Skin epidermis (tissue), 12 donors: ENCODE measurements at regions not wholly inside any gene's neighbourhood (a gene's known extent, or its start where the extent isn't known, plus 50 kb on each side); places are given as distances from the start of the nearest gene placed in this dataset.
"Not testable (repeated sequence)": the region's sequence is repeated elsewhere in the genome, so short reads cannot be mapped to it uniquely, and the experiment has no call there.

Source experiments
- H3K27ac ChIP-seq, 21 experiments: fragments of 200-600 bp; sonication (generic) in 11 of 21; one replicate each; pipeline ENCODE4 v1.5.0; 2020; ENCODE audit warnings: mild to moderate bottlenecking in 3 of 21, inconsistent platforms in 2 of 21, moderate library complexity in 2 of 21
- H3K4me3 ChIP-seq, 7 experiments: fragments of 200-600 bp; sonication (generic) in 2 of 7; one replicate each; pipeline ENCODE4 v1.5.0; 2020; ENCODE audit warnings: inconsistent platforms in 2 of 7, mild to moderate bottlenecking in 2 of 7, moderate library complexity in 1 of 7

GRCh38 chr2:224158831-224159230 lies 119.7 kb upstream of the SERPINE2 start:
- Histone ChIP-seq H3K4me3 (no peak overlapping the region), H3K27ac (no peak overlapping the region)

- no peak overlapping the region for H3K27ac ChIP-seq
- no peak overlapping the region for H3K4me3 ChIP-seq
Measured at GRCh38 chr2:224158061-224158460, 119.0 kb upstream of the SERPINE2 start.

GRCh38 chr2:224157655-224158054 lies 118.6 kb upstream of the SERPINE2 start:
- no peak overlapping the region for H3K4me3 ChIP-seq
- no peak overlapping the region for H3K27ac ChIP-seq

GRCh38 chr2:224156436-224156835 lies 117.3 kb upstream of the SERPINE2 start:
- Histone ChIP-seq H3K4me3 (no peak overlapping the region), H3K27ac (no peak overlapping the region)

GRCh38 chr2:224155896-224156295 lies 116.8 kb upstream of the SERPINE2 start:
- H3K4me3 ChIP-seq: no peak overlapping the region
- H3K27ac ChIP-seq: no peak overlapping the region

GRCh38 chr2:224155371-224155770 lies 116.3 kb upstream of the SERPINE2 start:
- Histone ChIP-seq H3K27ac (no peak overlapping the region), H3K4me3 (no peak overlapping the region)

- H3K4me3 ChIP-seq: no peak overlapping the region
Measured at GRCh38 chr2:224151680-224152310, 112.7 kb upstream of the SERPINE2 start.

GRCh38 chr2:224151161-224151560 lies 112.1 kb upstream of the SERPINE2 start:
- no peak overlapping the region for H3K27ac ChIP-seq
- no peak overlapping the region for H3K4me3 ChIP-seq

More at GRCh38 chr2:224151680-224152310, 112.7 kb upstream of the SERPINE2 start:
- H3K27ac ChIP-seq: no peak overlapping the region

GRCh38 chr2:224148058-224148457 lies 109.0 kb upstream of the SERPINE2 start:
- H3K4me3 ChIP-seq, H3K27ac ChIP-seq: not testable (repeated sequence)

GRCh38 chr2:224147174-224147573 lies 108.1 kb upstream of the SERPINE2 start:
- Histone ChIP-seq H3K27ac (peak overlapping the region in 1 of 21 experiments; percentile 80), H3K4me3 (no peak overlapping the region)

GRCh38 chr2:224146356-224147160 lies 107.5 kb upstream of the SERPINE2 start:
- H3K27ac ChIP-seq: peak overlapping the region in 7 of 21 experiments; percentile 19 to 80 (median 34)

GRCh38 chr2:224145751-224146355 lies 106.8 kb upstream of the SERPINE2 start:
- peak overlapping the region in 7 of 21 experiments; percentile 19 to 80 (median 34) for H3K27ac ChIP-seq
- H3K4me3 ChIP-seq: no peak overlapping the region

More at GRCh38 chr2:224146356-224147160, 107.5 kb upstream of the SERPINE2 start:
- no peak overlapping the region for H3K4me3 ChIP-seq

GRCh38 chr2:224143526-224143925 lies 104.4 kb upstream of the SERPINE2 start:
- Histone ChIP-seq H3K27ac (peak overlapping the region in 1 of 21 experiments; percentile 53), H3K4me3 (no peak overlapping the region)

- Histone ChIP-seq H3K4me3 (no peak overlapping the region), H3K27ac (peak overlapping the region in 1 of 21 experiments; percentile 53)
Measured at GRCh38 chr2:224142397-224143312, 103.6 kb upstream of the SERPINE2 start.

- Histone ChIP-seq H3K4me3 (no peak overlapping the region), H3K27ac (no peak overlapping the region)
Measured at GRCh38 chr2:224141304-224141703, 102.2 kb upstream of the SERPINE2 start.

GRCh38 chr2:224137208-224137607 lies 98.1 kb upstream of the SERPINE2 start:
- H3K4me3 ChIP-seq: no peak overlapping the region
- no peak overlapping the region for H3K27ac ChIP-seq

GRCh38 chr2:224136396-224136795 lies 97.3 kb upstream of the SERPINE2 start:
- no peak overlapping the region for H3K4me3 ChIP-seq
- H3K27ac ChIP-seq: no peak overlapping the region

GRCh38 chr2:224135881-224136280 lies 96.8 kb upstream of the SERPINE2 start:
- H3K27ac ChIP-seq: no peak overlapping the region

GRCh38 chr2:224134003-224134734 lies 95.1 kb upstream of the SERPINE2 start:
- Histone ChIP-seq H3K27ac (no peak overlapping the region), H3K4me3 (no peak overlapping the region)

More at GRCh38 chr2:224135881-224136280, 96.8 kb upstream of the SERPINE2 start:
- no peak overlapping the region for H3K4me3 ChIP-seq
